ENCODE measurements at regions not wholly inside any gene's neighbourhood (a gene's known extent, or its start where the extent isn't known, plus 50 kb on each side); places are given as distances from the start of the nearest gene placed in this dataset.

DNA sequence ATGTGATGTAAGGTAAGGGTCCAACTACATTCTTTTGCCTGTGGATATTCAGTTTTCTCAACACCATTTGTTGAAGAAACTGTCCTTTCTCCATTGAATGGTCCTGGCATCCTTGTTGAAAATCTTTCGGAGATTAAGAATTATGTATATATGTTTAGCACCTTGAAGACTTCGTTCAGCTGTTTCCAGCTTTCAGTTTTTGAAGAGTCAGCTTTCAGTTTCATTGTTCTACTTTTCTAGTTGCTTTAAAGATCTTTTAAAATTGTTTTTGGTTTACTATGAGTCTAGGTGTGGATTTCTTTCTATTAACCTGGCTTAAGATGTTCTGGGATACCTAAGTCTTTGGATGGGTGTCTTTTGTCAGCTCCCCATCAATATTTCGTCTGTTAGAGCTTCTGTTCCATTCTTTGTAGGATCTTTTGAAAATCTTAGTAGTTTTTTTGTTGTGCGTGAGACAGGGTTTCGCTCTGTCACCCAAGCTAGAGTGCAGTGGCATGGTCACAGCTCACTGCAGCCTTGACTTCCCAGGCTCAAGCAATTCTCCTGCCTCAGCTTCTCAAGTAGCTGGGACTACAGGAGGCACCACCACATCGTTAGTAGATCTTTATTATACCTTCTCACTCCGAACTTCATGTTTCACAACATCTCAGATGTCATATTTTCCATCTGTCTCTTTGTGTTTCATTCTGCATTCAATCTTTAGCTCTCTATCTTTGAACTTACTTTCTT is 353.5 kb upstream of the B3GALT2 start:
- Histone ChIP-seq H3K4me1 (ENCODE audit: control insufficient read depth in 1 of 2, low read depth in 2 of 2) (no peaks in the 10 kb centered on the region), H3K9me3 (no peaks in the 10 kb centered on the region), H3K27ac (no peak overlapping the region), H3K36me3 (no peaks in the 10 kb centered on the region), H3K27me3 (replicated peaks; ENCODE audit: insufficient read depth) (no peaks in the 10 kb centered on the region), H3K4me3 (no peak overlapping the region)
- no peak for ATAC-seq (ENCODE audit: insufficient number of reproducible peaks, low FRiP score, low read depth)
- TF ChIP-seq, protein P1, sequence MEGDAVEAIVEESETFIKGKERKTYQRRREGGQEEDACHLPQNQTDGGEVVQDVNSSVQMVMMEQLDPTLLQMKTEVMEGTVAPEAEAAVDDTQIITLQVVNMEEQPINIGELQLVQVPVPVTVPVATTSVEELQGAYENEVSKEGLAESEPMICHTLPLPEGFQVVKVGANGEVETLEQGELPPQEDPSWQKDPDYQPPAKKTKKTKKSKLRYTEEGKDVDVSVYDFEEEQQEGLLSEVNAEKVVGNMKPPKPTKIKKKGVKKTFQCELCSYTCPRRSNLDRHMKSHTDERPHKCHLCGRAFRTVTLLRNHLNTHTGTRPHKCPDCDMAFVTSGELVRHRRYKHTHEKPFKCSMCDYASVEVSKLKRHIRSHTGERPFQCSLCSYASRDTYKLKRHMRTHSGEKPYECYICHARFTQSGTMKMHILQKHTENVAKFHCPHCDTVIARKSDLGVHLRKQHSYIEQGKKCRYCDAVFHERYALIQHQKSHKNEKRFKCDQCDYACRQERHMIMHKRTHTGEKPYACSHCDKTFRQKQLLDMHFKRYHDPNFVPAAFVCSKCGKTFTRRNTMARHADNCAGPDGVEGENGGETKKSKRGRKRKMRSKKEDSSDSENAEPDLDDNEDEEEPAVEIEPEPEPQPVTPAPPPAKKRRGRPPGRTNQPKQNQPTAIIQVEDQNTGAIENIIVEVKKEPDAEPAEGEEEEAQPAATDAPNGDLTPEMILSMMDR (IDR thresholded peaks at IDR 0.05) = no peak
- no peak for DNase-seq (ENCODE audit: low spot score)

DNA sequence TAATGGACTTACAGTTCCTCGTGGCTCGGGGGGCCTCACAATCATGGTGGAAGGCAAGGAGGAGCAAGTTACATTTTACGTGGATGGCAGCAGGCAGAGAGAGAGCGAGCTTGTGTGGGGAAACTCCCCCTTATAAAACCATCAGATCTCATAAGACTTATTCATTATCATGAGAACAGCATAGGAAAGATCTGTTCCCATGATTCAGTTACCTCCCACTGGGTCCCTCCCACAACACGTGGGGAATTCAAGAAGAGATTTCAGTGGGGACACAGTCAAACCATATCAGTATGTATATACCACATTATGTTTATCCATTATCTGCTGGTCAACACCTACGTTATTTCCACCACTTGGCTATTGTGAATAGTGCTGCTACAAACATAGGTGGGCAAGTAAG is 352.3 kb upstream of the B3GALT2 start:
- DNase-seq (ENCODE audit: low spot score) (no peak), ATAC-seq (ENCODE audit: insufficient number of reproducible peaks, low FRiP score, low read depth) (no peak)
- Histone ChIP-seq H3K36me3 (no peaks in the 10 kb centered on the region), H3K27ac (no peak overlapping the region), H3K27me3 (replicated peaks; ENCODE audit: insufficient read depth) (no peaks in the 10 kb centered on the region), H3K9me3 (no peaks in the 10 kb centered on the region), H3K4me1 (ENCODE audit: control insufficient read depth in 1 of 2, low read depth in 2 of 2) (no peaks in the 10 kb centered on the region), H3K4me3 (no peak overlapping the region)
- TF ChIP-seq, protein P1 (IDR thresholded peaks at IDR 0.05) = no peak

DNA sequence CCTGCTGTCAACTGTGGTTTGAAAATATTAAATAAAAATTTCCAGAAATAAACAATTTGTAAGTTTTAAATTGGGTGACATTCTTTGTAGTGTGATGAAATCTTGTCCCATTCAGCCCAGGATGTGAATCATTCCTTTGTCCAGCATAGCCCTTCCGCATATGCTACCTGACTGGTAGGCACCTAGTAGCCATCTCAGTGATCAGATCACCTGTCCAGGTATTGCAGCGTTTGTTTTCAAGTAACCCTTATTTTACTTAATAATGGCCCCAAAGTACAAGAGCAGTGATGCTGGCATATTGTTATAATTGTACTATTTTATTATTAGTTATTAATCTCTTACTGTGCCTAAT is 351.6 kb upstream of the B3GALT2 start:
- DNase-seq (ENCODE audit: low spot score) (no peak), ATAC-seq (ENCODE audit: insufficient number of reproducible peaks, low FRiP score, low read depth) (no peak)
- Histone ChIP-seq H3K36me3 (no peaks in the 10 kb centered on the region), H3K27ac (no peak overlapping the region), H3K4me3 (no peak overlapping the region), H3K9me3 (no peaks in the 10 kb centered on the region), H3K27me3 (replicated peaks; ENCODE audit: insufficient read depth) (no peaks in the 10 kb centered on the region), H3K4me1 (ENCODE audit: control insufficient read depth in 1 of 2, low read depth in 2 of 2) (no peaks in the 10 kb centered on the region)
- TF ChIP-seq, protein P1 (IDR thresholded peaks at IDR 0.05) = no peak

DNA sequence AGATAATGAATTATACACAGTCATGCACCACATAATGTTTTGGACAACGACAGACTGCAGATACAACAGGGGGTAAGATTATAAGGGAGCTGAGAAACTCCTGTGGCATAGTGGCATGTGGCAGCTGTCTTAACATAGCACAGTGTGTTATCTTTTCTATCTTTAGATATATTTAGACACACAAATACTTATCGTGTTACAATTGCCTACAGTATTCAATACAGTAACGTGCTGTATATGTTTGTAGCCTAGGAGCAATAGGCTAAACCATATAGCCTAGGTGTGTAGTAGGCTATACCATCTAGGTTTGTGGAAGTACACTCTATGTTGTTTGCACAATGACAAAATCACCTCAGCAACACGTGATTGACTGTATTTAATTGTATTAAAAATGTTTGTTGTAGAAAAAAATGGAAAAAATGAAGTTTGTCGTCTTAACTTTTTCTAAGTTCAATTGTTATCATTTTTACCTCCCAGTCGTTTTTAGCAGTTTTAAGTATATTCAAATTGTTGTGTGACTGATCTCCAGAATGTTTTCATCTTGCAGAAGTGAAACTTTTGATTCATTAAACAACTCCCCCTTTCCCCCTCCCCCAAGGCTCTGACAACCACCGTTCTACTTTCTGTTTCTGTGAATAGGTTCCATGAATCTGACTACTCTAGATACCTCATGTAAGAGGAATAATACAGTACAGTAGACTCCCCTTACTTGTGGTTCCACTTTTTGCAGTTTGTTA is 351.0 kb upstream of the B3GALT2 start:
- no peaks in the 10 kb centered on the region for H3K27me3 ChIP-seq (replicated peaks; ENCODE audit: insufficient read depth)
- no peak for DNase-seq (ENCODE audit: low spot score)
- no peaks in the 10 kb centered on the region for H3K36me3 ChIP-seq
- no peaks in the 10 kb centered on the region for H3K9me3 ChIP-seq
- H3K4me3 ChIP-seq = no peak overlapping the region
- H3K27ac ChIP-seq = no peak overlapping the region
- TF ChIP-seq, protein P1 (IDR thresholded peaks at IDR 0.05) = no peak
- ATAC-seq (ENCODE audit: insufficient number of reproducible peaks, low FRiP score, low read depth) = no peak
- H3K4me1 ChIP-seq (ENCODE audit: control insufficient read depth in 1 of 2, low read depth in 2 of 2) = no peaks in the 10 kb centered on the region

DNA sequence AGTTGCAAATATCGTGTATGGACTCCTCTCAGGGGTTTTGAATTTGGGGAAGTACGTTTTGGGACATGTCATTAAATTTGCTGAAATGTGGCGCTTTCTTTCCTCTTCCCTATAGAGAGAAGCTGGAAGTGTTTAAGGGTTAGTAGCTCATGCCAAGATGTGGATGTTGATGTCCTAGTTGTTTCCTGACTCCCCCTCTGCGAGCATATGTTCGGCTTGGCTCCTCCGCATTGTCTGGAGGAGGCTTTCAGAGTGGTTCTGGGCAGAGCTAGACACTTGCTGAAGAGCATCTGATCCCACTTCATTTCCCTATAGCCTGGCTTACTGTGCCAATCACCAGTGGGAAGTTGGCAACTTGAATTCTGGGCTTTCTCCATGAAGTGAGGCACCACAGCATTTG is 347.4 kb upstream of the B3GALT2 start:
- TF ChIP-seq, protein P1 (IDR thresholded peaks at IDR 0.05) = no peak
- no peaks in the 10 kb centered on the region for H3K9me3 ChIP-seq
- ATAC-seq (ENCODE audit: insufficient number of reproducible peaks, low FRiP score, low read depth) (no peak), DNase-seq (ENCODE audit: low spot score) (no peak)
- no peaks in the 10 kb centered on the region for H3K36me3 ChIP-seq
- H3K4me1 ChIP-seq (ENCODE audit: control insufficient read depth in 1 of 2, low read depth in 2 of 2) = no peaks in the 10 kb centered on the region
- no peaks in the 10 kb centered on the region for H3K27me3 ChIP-seq (replicated peaks; ENCODE audit: insufficient read depth)
- H3K27ac ChIP-seq = no peak overlapping the region
- no peak overlapping the region for H3K4me3 ChIP-seq
